Esophagus squamous epithelium (tissue), 4 donors: ENCODE measurements at regions not wholly inside any gene's neighbourhood (a gene's known extent, or its start where the extent isn't known, plus 50 kb on each side); places are given as distances from the start of the nearest gene placed in this dataset.
"Not testable (repeated sequence)": the region's sequence is repeated elsewhere in the genome, so short reads cannot be mapped to it uniquely, and the experiment has no call there.

Experiments
- CTCF ChIP-seq, 6 experiments: fragments of 450-650 bp in 4 of 6; fragments of 200-600 bp in 2 of 6; sonication (generic) in 2 of 6; IDR thresholded peaks; one replicate each; pipeline ENCODE4 v1.5.1; 2016 to 2019; ENCODE audit warnings: antibody characterized with exemption in 6 of 6, mild to moderate bottlenecking in 4 of 6, moderate library complexity in 4 of 6
- POLR2A ChIP-seq, 4 donors: fragments of 450-650 bp; IDR thresholded peaks; one replicate each; pipeline ENCODE4 v1.6.1; 2017; ENCODE audit warnings: antibody characterized with exemption in 4 of 4, mild to moderate bottlenecking in 4 of 4, moderate library complexity in 3 of 4

- TF ChIP-seq CTCF, POLR2A (IDR thresholded peaks at IDR 0.05): not testable (repeated sequence)
These were observed 1660.2 kb downstream of the SPATA31A7 start for GRCh38 chr9:62849991-62850390.
